ENCODE measurements at regions not wholly inside any gene's neighbourhood (a gene's known extent, or its start where the extent isn't known, plus 50 kb on each side); places are given as distances from the start of the nearest gene placed in this dataset.

GRCh38 chr3:167901138-167901537, 165.6 kb downstream of the SERPINI1 start:
- H3K9ac ChIP-seq (ENCODE audit: low read depth, low read length) = no peak overlapping the region
- no peaks in the 10 kb centered on the region for H3K4me1 ChIP-seq (ENCODE audit: insufficient read depth, low read length)
- H3K36me3 ChIP-seq (ENCODE audit: insufficient read depth, low read length) = no peaks in the 10 kb centered on the region
- ATAC-seq (ENCODE audit: insufficient read depth, low read depth) = no peak
- no peaks in the 10 kb centered on the region for H3K27me3 ChIP-seq (ENCODE audit: insufficient read depth, low read length, poor library complexity)
- no peak overlapping the region for H3K4me2 ChIP-seq (ENCODE audit: insufficient read depth, low read length)
- no peak overlapping the region for H3K4me3 ChIP-seq (ENCODE audit: low read depth in 1 of 2, low read length in 2 of 2)
- no peak for DNase-seq
- H2AFZ ChIP-seq (ENCODE audit: low read depth, low read length) = no peak overlapping the region
- H3K9me3 ChIP-seq (ENCODE audit: insufficient read depth, low read length, severe bottlenecking) = no peaks in the 10 kb centered on the region
- H3K79me2 ChIP-seq (ENCODE audit: insufficient read depth, low read length) = no peaks in the 10 kb centered on the region
- H3K27ac ChIP-seq (ENCODE audit: low read length) = no peak overlapping the region
- no peaks in the 10 kb centered on the region for H4K20me1 ChIP-seq (ENCODE audit: insufficient read depth, low read length)
- TF ChIP-seq EZH2 (IDR thresholded peaks at IDR 0.05; ENCODE audit: borderline replicate concordance, low read depth, low read length, severe bottlenecking) (no peak), CTCF (IDR thresholded peaks at IDR 0.05; ENCODE audit: borderline replicate concordance, extremely low read depth, low read length, poor library complexity, severe bottlenecking) (no peak)

GRCh38 chr3:167899093-167899492, 163.6 kb downstream of the SERPINI1 start:
- no peaks in the 10 kb centered on the region for H3K9me3 ChIP-seq (ENCODE audit: insufficient read depth, low read length, severe bottlenecking)
- no peaks in the 10 kb centered on the region for H3K27me3 ChIP-seq (ENCODE audit: insufficient read depth, low read length, poor library complexity)
- no peak for ATAC-seq (ENCODE audit: insufficient read depth, low read depth)
- no peak overlapping the region for H3K9ac ChIP-seq (ENCODE audit: low read depth, low read length)
- H4K20me1 ChIP-seq (ENCODE audit: insufficient read depth, low read length) = no peaks in the 10 kb centered on the region
- TF ChIP-seq CTCF (IDR thresholded peaks at IDR 0.05; ENCODE audit: borderline replicate concordance, extremely low read depth, low read length, poor library complexity, severe bottlenecking) = no peak
- TF ChIP-seq EZH2 (IDR thresholded peaks at IDR 0.05; ENCODE audit: borderline replicate concordance, low read depth, low read length, severe bottlenecking) = no peak
- H3K27ac ChIP-seq (ENCODE audit: low read length) = no peak overlapping the region
- no peak overlapping the region for H3K4me3 ChIP-seq (ENCODE audit: low read depth in 1 of 2, low read length in 2 of 2)
- no peak for DNase-seq
- no peaks in the 10 kb centered on the region for H3K36me3 ChIP-seq (ENCODE audit: insufficient read depth, low read length)
- H3K4me2 ChIP-seq (ENCODE audit: insufficient read depth, low read length) = no peak overlapping the region
- no peaks in the 10 kb centered on the region for H3K4me1 ChIP-seq (ENCODE audit: insufficient read depth, low read length)
- H3K79me2 ChIP-seq (ENCODE audit: insufficient read depth, low read length) = no peaks in the 10 kb centered on the region
- H2AFZ ChIP-seq (ENCODE audit: low read depth, low read length) = no peak overlapping the region

- Histone ChIP-seq H3K9me3 (ENCODE audit: insufficient read depth, low read length, severe bottlenecking) (no peaks in the 10 kb centered on the region), H3K4me2 (ENCODE audit: insufficient read depth, low read length) (no peak overlapping the region), H3K36me3 (ENCODE audit: insufficient read depth, low read length) (no peaks in the 10 kb centered on the region), H3K9ac (ENCODE audit: low read depth, low read length) (no peak overlapping the region), H3K27me3 (ENCODE audit: insufficient read depth, low read length, poor library complexity) (no peaks in the 10 kb centered on the region), H3K4me1 (ENCODE audit: insufficient read depth, low read length) (no peaks in the 10 kb centered on the region), H3K27ac (ENCODE audit: low read length) (no peak overlapping the region), H4K20me1 (ENCODE audit: insufficient read depth, low read length) (no peaks in the 10 kb centered on the region), H3K79me2 (ENCODE audit: insufficient read depth, low read length) (no peaks in the 10 kb centered on the region), H2AFZ (ENCODE audit: low read depth, low read length) (no peak overlapping the region), H3K4me3 (ENCODE audit: low read depth in 1 of 2, low read length in 2 of 2) (no peak overlapping the region)
- TF ChIP-seq EZH2 (IDR thresholded peaks at IDR 0.05; ENCODE audit: borderline replicate concordance, low read depth, low read length, severe bottlenecking) (no peak), CTCF (IDR thresholded peaks at IDR 0.05; ENCODE audit: borderline replicate concordance, extremely low read depth, low read length, poor library complexity, severe bottlenecking) (no peak)
- DNase-seq (no peak), ATAC-seq (ENCODE audit: insufficient read depth, low read depth) (no peak)
Observed at GRCh38 chr3:167898091-167898490, 162.6 kb downstream of the SERPINI1 start.

GRCh38 chr3:167895684-167896083, 160.2 kb downstream of the SERPINI1 start:
- Histone ChIP-seq H2AFZ (ENCODE audit: low read depth, low read length) (no peak overlapping the region), H3K27me3 (ENCODE audit: insufficient read depth, low read length, poor library complexity) (no peaks in the 10 kb centered on the region), H4K20me1 (ENCODE audit: insufficient read depth, low read length) (no peaks in the 10 kb centered on the region), H3K79me2 (ENCODE audit: insufficient read depth, low read length) (no peaks in the 10 kb centered on the region), H3K36me3 (ENCODE audit: insufficient read depth, low read length) (no peaks in the 10 kb centered on the region), H3K9me3 (ENCODE audit: insufficient read depth, low read length, severe bottlenecking) (no peaks in the 10 kb centered on the region), H3K4me3 (ENCODE audit: low read depth in 1 of 2, low read length in 2 of 2) (no peak overlapping the region), H3K9ac (ENCODE audit: low read depth, low read length) (no peak overlapping the region), H3K4me1 (ENCODE audit: insufficient read depth, low read length) (no peaks in the 10 kb centered on the region), H3K4me2 (ENCODE audit: insufficient read depth, low read length) (no peak overlapping the region), H3K27ac (ENCODE audit: low read length) (no peak overlapping the region)
- ATAC-seq (ENCODE audit: insufficient read depth, low read depth) = no peak
- no peak for DNase-seq
- TF ChIP-seq EZH2 (IDR thresholded peaks at IDR 0.05; ENCODE audit: borderline replicate concordance, low read depth, low read length, severe bottlenecking) = no peak
- no peak for TF ChIP-seq CTCF (IDR thresholded peaks at IDR 0.05; ENCODE audit: borderline replicate concordance, extremely low read depth, low read length, poor library complexity, severe bottlenecking)

Measured in DND-41 (cell line).